Germinal center (tissue), 1 donor: ENCODE measurements at regions not wholly inside any gene's neighbourhood (a gene's known extent, or its start where the extent isn't known, plus 50 kb on each side); places are given as distances from the start of the nearest gene placed in this dataset.
"Not testable (repeated sequence)": the region's sequence is repeated elsewhere in the genome, so short reads cannot be mapped to it uniquely, and the experiment has no call there.

Source experiments
- DNase-seq: peaks from one replicate; pipeline ENCODE4 v3.0.0; 2012; ENCODE audit warnings: mixed read lengths, low spot score

GRCh38 chr10:8776926-8777622, 722.6 kb downstream of the GATA3 start:
- no peak for DNase-seq

GRCh38 chr10:8778713-8779112, 724.2 kb downstream of the GATA3 start:
- DNase-seq: no peak

- DNase-seq: no peak
Observed at GRCh38 chr10:8787649-8788048, 733.2 kb downstream of the GATA3 start.

- DNase-seq: no peak
Observed at GRCh38 chr10:8790390-8790789, 735.9 kb downstream of the GATA3 start.

GRCh38 chr10:8794860-8795259, 740.4 kb downstream of the GATA3 start:
- no peak for DNase-seq

GRCh38 chr10:8800426-8800825, 745.9 kb downstream of the GATA3 start:
- DNase-seq: no peak

DNA sequence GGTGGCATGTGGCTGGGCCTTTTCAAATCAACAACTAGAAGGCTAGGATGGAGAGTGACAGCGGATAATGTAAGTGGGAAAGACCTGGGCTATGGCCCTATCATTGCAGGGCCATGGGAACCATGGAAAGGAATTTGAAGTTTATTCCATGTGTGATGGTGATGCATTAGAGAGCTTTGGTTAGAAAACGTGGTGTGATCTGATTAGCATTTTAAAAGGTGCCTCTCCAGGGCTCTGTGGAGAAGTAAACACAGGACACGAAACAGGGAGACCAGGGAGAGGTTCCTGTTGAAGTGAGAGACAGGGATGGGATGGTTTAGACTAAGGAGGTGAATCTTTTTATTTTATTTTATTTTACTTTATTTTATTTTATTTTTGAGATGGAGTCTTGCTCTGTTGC, 749.5 kb downstream of the GATA3 start:
- DNase-seq: no peak

- DNase-seq: no peak
Observed at GRCh38 chr10:8810677-8811076, 756.2 kb downstream of the GATA3 start.

GRCh38 chr10:8811201-8811600, 756.7 kb downstream of the GATA3 start:
- no peak for DNase-seq

- no peak for DNase-seq
Observed at GRCh38 chr10:8815969-8816368, 761.5 kb downstream of the GATA3 start.

DNA sequence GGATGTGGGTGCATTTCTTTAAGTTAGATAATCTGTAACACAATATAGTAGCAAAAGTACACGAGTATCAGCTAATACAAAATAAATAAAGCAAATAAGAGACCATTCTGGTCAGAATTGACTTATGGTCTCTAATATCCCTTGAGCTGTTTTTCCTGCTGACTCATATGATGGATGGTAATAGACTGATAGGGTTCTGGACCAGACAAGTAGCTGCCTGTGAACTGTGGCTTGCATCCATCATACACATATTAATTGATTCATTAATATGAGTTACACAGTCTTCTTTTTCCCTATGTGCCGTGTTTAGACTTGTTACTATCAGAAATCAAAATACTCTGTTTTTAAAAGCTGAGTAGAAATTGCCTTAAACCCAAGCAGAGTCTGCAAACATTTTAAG, 762.8 kb downstream of the GATA3 start:
- DNase-seq: no peak

DNA sequence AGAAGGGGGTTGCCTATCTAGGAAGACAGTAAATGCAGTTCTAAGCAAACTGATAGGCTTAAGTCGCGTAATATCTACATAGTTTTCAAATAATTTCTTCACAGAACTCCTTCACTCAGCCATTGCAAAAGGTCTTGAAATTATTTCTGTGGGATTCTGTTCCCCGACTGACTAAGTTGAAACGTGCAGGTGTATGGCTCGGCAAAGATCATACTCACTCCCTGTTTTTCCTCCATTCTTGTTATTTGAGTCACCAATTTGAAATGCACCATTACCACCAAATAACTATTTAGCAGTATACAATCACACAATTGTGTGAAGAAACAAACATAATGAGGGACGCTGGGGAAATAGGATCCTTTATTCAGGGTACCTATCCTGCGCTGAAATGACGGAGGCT, 771.1 kb downstream of the GATA3 start:
- DNase-seq: no peak

GRCh38 chr10:8829592-8829991, 775.1 kb downstream of the GATA3 start:
- DNase-seq: no peak

DNA sequence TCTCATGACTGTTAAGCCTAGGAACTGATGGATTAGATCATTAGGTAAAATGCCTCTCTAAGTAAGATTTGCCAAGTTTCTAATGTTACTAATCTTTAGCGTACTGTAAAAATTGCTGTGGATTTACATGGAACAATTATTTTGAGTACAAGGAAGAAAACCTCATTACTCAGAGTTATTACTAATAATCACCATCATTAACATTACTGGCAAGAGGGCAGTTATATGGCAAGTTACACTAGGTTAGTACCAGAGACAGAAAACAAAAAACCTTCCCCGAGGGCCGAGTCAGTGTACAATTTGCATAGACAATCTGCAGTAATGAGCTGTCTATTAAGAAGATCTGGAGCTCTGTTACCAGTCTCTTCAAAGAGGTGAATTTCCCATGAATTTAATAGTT, 775.6 kb downstream of the GATA3 start:
- no peak for DNase-seq

GRCh38 chr10:8830876-8831275, 776.4 kb downstream of the GATA3 start:
- no peak for DNase-seq

- no peak for DNase-seq
Observed at GRCh38 chr10:8835453-8836167, 781.1 kb downstream of the GATA3 start.

DNA sequence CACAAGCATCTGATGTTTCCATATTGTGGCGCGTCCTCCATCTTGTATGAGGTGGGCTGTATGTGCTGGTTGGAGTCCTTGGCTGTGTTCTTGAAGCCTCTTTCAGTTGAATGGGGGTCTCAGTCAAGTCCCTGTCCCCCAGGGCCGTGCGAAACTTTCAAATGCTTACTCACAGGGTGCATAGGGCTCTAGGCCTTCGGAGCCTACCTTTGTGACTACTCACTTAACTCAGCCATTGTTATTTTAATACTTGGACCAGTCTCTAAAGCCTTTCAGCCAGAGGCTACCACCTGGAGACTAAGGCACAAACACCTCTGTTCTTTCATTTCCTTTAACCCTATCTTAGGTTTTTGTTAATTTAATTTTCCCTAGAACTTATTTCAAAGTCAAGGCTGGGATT, 785.9 kb downstream of the GATA3 start:
- DNase-seq: no peak

DNA sequence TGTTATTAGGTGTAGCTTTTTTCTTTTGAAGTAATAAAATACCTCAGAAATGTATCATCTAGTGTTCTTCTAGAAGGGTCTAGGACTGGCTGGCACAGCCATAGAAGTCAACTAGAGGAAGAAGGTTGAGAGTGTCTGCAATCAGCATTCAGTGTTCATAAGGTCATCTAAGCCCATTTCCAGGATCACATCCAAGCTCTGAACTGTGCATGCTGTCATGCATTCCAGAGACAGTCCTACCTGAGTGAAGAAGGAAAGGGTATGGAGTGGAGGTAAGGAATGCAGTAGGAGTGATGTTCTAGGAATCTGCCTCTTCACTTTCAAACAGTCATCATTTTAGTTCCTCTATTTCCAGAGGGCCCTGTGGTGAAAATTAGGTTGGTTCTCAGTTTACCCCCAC, 789.7 kb downstream of the GATA3 start:
- DNase-seq: no peak

- no peak for DNase-seq
Observed at GRCh38 chr10:8852546-8852945, 798.1 kb downstream of the GATA3 start.

DNA sequence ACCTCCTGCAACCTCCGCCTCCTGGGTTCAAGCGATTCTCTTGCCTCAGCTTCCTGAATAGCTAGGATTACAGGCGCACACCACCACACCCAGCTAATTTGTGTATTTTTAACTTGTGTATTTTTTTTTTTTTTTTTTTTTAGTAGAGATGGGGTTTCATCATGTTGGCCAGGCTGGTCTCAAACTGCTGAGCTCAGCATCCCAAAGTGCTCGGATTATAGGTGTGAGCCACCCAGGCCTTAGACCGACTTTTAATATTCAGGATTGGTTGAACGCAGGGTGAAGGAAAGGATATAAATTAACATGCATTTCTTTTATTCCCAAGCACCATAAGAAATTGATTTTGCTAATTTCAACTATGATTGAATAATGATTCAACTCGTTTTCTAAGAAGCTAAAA, 798.6 kb downstream of the GATA3 start:
- DNase-seq: no peak

- DNase-seq: not testable (repeated sequence)
Observed at GRCh38 chr10:8868924-8869323, 814.4 kb downstream of the GATA3 start.

DNA sequence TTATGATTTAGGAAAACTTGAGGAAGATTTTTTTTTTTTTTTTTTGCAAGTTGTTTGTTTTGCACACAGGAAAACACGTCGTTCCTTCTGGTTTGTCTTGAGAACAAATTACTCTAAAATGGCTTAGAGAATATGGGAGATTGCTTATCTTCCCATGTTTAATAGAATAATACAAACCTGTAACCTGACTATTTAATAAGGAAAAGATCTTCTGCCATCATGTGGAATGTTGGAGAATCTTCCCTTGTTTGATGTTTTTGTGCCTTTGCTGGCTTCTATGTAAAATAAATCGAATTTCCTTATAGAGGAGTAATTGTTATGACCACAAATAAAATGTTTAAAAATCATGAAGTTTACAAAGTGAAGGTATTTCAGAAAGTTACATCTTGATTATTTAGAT, 818.8 kb downstream of the GATA3 start:
- DNase-seq: no peak

- no peak for DNase-seq
Observed at GRCh38 chr10:8874268-8874667, 819.8 kb downstream of the GATA3 start.

GRCh38 chr10:8874972-8875371, 820.5 kb downstream of the GATA3 start:
- DNase-seq: no peak
